Neural progenitor cell (in vitro differentiated cells): ENCODE measurements at regions not wholly inside any gene's neighbourhood (a gene's known extent, or its start where the extent isn't known, plus 50 kb on each side); places are given as distances from the start of the nearest gene placed in this dataset.

Source experiments
- EZH2phosphoT487 ChIP-seq: fragments of 200-600 bp; sonication (generic); IDR thresholded peaks from 2 replicates; pipeline ENCODE4 v1.6.1; 2017; ENCODE audit warnings: antibody characterized with exemption
- TF ChIP-seq, protein P1 (sequence below): fragments of 200-600 bp; sonication (generic); IDR thresholded peaks from 2 replicates; pipeline ENCODE4 v1.5.1; 2017; ENCODE audit warnings: antibody characterized with exemption, mild to moderate bottlenecking

DNA sequence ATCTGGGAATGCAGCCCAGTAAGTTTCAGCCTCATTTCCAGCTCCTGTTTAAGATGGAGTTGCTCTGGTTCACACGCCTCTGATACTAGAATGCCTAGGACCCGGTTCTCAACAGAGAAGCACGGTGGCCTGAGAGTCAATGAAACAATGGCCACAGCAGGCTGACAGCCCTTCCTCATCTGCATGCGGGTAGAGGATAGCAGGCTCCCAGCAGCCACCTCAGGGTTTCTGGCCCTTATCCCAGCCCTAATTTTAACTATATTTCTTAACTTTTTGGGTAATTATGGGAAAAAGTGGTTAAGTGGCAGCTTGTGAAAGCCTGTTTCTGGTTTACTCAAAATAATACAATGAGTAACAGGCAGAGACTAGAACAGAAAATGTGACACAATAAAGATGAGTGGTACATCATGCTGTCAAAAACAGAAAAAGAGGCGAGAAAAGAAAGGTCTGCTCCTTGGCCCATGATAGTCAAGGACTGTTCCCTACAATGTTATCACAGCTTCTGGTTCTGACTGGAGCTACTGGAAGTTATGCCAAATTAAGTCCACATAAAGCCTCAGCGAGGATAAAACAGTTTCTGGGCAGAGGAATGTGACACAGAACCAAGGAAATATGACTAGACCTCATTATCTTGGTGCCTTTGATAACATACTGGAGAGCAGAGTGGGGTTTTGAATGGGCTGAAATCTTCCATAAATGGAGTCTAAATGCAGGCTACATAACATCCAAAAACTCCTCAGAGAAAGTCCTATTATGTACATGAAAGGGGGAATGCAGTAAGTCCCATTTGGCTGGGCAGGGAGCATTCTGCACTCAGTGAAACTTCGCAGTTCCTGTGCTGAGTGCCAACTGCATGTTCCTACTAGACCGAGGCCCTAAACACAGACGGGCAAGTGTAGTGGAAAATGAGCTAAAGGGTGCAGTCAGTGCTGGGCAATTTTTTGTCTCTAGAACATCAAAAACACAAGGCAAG, 92.1 kb downstream of the NIBAN1 start:
- TF ChIP-seq, protein P1, sequence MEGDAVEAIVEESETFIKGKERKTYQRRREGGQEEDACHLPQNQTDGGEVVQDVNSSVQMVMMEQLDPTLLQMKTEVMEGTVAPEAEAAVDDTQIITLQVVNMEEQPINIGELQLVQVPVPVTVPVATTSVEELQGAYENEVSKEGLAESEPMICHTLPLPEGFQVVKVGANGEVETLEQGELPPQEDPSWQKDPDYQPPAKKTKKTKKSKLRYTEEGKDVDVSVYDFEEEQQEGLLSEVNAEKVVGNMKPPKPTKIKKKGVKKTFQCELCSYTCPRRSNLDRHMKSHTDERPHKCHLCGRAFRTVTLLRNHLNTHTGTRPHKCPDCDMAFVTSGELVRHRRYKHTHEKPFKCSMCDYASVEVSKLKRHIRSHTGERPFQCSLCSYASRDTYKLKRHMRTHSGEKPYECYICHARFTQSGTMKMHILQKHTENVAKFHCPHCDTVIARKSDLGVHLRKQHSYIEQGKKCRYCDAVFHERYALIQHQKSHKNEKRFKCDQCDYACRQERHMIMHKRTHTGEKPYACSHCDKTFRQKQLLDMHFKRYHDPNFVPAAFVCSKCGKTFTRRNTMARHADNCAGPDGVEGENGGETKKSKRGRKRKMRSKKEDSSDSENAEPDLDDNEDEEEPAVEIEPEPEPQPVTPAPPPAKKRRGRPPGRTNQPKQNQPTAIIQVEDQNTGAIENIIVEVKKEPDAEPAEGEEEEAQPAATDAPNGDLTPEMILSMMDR: no peak
- no peak for TF ChIP-seq EZH2phosphoT487
